ENCODE measurements at regions not wholly inside any gene's neighbourhood (a gene's known extent, or its start where the extent isn't known, plus 50 kb on each side); places are given as distances from the start of the nearest gene placed in this dataset.

GRCh38 chr10:2438248-2438939 is 629.0 kb upstream of the PFKP start:
- Histone ChIP-seq H3K27me3 (no peaks in the 10 kb centered on the region), H3K27ac (no peak overlapping the region), H3K9me3 (no peaks in the 10 kb centered on the region), H3K36me3 (no peaks in the 10 kb centered on the region), H3K4me3 (no peak overlapping the region), H3K4me1 (no peaks in the 10 kb centered on the region)
- DNase-seq (ENCODE audit: low spot score in 2 of 2), result no peak
- no peak for TF ChIP-seq CTCF (IDR thresholded peaks at IDR 0.05)
- no peak for TF ChIP-seq POLR2AphosphoS5 (IDR thresholded peaks at IDR 0.05)
- no peak for TF ChIP-seq POLR2A (IDR thresholded peaks at IDR 0.05)
- intact Hi-C loops (cut with DNase I; ENCODE audit: low total_unique reads), result no loop called here

- Histone ChIP-seq H3K4me3 (no peak overlapping the region), H3K27ac (no peak overlapping the region), H3K36me3 (no peaks in the 10 kb centered on the region), H3K27me3 (no peaks in the 10 kb centered on the region), H3K4me1 (no peaks in the 10 kb centered on the region), H3K9me3 (no peaks in the 10 kb centered on the region)
- no peak for DNase-seq (ENCODE audit: low spot score in 2 of 2)
- TF ChIP-seq POLR2A (IDR thresholded peaks at IDR 0.05), result no peak
- TF ChIP-seq POLR2AphosphoS5 (IDR thresholded peaks at IDR 0.05), result no peak
- TF ChIP-seq CTCF (IDR thresholded peaks at IDR 0.05), result no peak
- intact Hi-C loops (cut with DNase I; ENCODE audit: low total_unique reads), result no loop called here
Measured at GRCh38 chr10:2436933-2437332, 630.4 kb upstream of the PFKP start.

GRCh38 chr10:2431961-2432360 is 635.4 kb upstream of the PFKP start:
- no peaks in the 10 kb centered on the region for H3K27me3 ChIP-seq
- no peaks in the 10 kb centered on the region for H3K4me1 ChIP-seq
- intact Hi-C loops (cut with DNase I; ENCODE audit: low total_unique reads), result no loop called here
- H3K4me3 ChIP-seq, result no peak overlapping the region
- no peaks in the 10 kb centered on the region for H3K36me3 ChIP-seq
- H3K9me3 ChIP-seq, result no peaks in the 10 kb centered on the region
- H3K27ac ChIP-seq, result no peak overlapping the region
- TF ChIP-seq POLR2AphosphoS5 (IDR thresholded peaks at IDR 0.05), result no peak
- no peak for DNase-seq (ENCODE audit: low spot score in 2 of 2)

- Histone ChIP-seq H3K9me3 (no peaks in the 10 kb centered on the region), H3K36me3 (no peaks in the 10 kb centered on the region), H3K27ac (no peak overlapping the region), H3K4me3 (no peak overlapping the region), H3K27me3 (no peaks in the 10 kb centered on the region), H3K4me1 (no peaks in the 10 kb centered on the region)
- DNase-seq (ENCODE audit: low spot score in 2 of 2), result no peak
- intact Hi-C loops (cut with DNase I; ENCODE audit: low total_unique reads), result no loop called here
- TF ChIP-seq POLR2AphosphoS5 (IDR thresholded peaks at IDR 0.05), result no peak
- no peak for TF ChIP-seq POLR2A (IDR thresholded peaks at IDR 0.05)
- no peak for TF ChIP-seq CTCF (IDR thresholded peaks at IDR 0.05)
Measured at GRCh38 chr10:2427412-2427811, 639.9 kb upstream of the PFKP start.

- no peak for DNase-seq (ENCODE audit: low spot score in 2 of 2)
- Histone ChIP-seq H3K9me3 (no peaks in the 10 kb centered on the region), H3K4me1 (no peaks in the 10 kb centered on the region), H3K27me3 (no peaks in the 10 kb centered on the region), H3K4me3 (no peak overlapping the region), H3K27ac (no peak overlapping the region), H3K36me3 (no peaks in the 10 kb centered on the region)
- intact Hi-C loops (cut with DNase I; ENCODE audit: low total_unique reads), result no loop called here
- TF ChIP-seq POLR2A (IDR thresholded peaks at IDR 0.05) (no peak), POLR2AphosphoS5 (IDR thresholded peaks at IDR 0.05) (no peak), CTCF (IDR thresholded peaks at IDR 0.05) (no peak)
Measured at GRCh38 chr10:2425320-2425719, 642.0 kb upstream of the PFKP start.

GRCh38 chr10:2414562-2414961 is 652.8 kb upstream of the PFKP start:
- intact Hi-C loops (cut with DNase I; ENCODE audit: low total_unique reads), result no loop called here
- DNase-seq (ENCODE audit: low spot score in 2 of 2), result no peak

More at GRCh38 chr10:2414562-2414961, 652.8 kb upstream of the PFKP start:
- H3K9me3 ChIP-seq, result no peaks in the 10 kb centered on the region
- H3K27me3 ChIP-seq, result no peaks in the 10 kb centered on the region
- H3K4me1 ChIP-seq, result no peaks in the 10 kb centered on the region
- no peak overlapping the region for H3K27ac ChIP-seq
- no peak overlapping the region for H3K4me3 ChIP-seq
- no peak for TF ChIP-seq POLR2A (IDR thresholded peaks at IDR 0.05)
- no peaks in the 10 kb centered on the region for H3K36me3 ChIP-seq
